Gastroesophageal sphincter (tissue), 3 donors: ENCODE measurements at regions not wholly inside any gene's neighbourhood (a gene's known extent, or its start where the extent isn't known, plus 50 kb on each side); places are given as distances from the start of the nearest gene placed in this dataset.

ENCODE experiments used
- CTCF ChIP-seq, 4 experiments: fragments of 200-600 bp in 2 of 4; fragments of 450-650 bp in 2 of 4; sonication (generic) in 1 of 4; IDR thresholded peaks; one replicate each; pipeline ENCODE4 v1.5.1; 2017 to 2019; ENCODE audit warnings: antibody characterized with exemption in 4 of 4, mild to moderate bottlenecking in 2 of 4, moderate library complexity in 2 of 4
- EP300 ChIP-seq: sonication (generic); formaldehyde crosslinking; IDR thresholded peaks from one replicate; pipeline ENCODE4 v1.6.1; 2017; ENCODE audit warnings: antibody characterized with exemption, mild to moderate bottlenecking
- POLR2A ChIP-seq, 2 donors: fragments of 450-650 bp; IDR thresholded peaks; one replicate each; pipeline ENCODE4 v1.6.1; 2017; ENCODE audit warnings: antibody characterized with exemption in 2 of 2, mild to moderate bottlenecking in 2 of 2, moderate library complexity in 1 of 2
- POLR2AphosphoS5 ChIP-seq: sonication (generic); formaldehyde crosslinking; IDR thresholded peaks from one replicate; pipeline ENCODE4 v1.6.1; 2017; ENCODE audit warnings: antibody characterized with exemption

- TF ChIP-seq CTCF (IDR thresholded peaks at IDR 0.05) (no peak), EP300 (no peak), POLR2A (IDR thresholded peaks at IDR 0.05) (no peak), POLR2AphosphoS5 (no peak)
Measured at GRCh38 chr2:7573166-7573825, 656.1 kb downstream of the RNF144A start.
